CD14-positive monocyte (primary cell): ENCODE measurements at regions not wholly inside any gene's neighbourhood (a gene's known extent, or its start where the extent isn't known, plus 50 kb on each side); places are given as distances from the start of the nearest gene placed in this dataset.

Experiments
- DNase-seq, 3 donors: peaks; one replicate each; pipeline ENCODE4 v3.0.0-alpha.2; 2011 to 2022
- H2AFZ ChIP-seq: 2 replicates; pipeline ENCODE4 v1.6.0; 2012; ENCODE audit warnings: mild to moderate bottlenecking, low read depth, low read length, inconsistent platforms; ENCODE audit not compliant: insufficient read depth, poor library complexity, severe bottlenecking
- H3K27ac ChIP-seq, 2 donors: 1 replicate in 1 of 2; 2 replicates in 1 of 2; pipeline ENCODE4 v1.5.1; 2012 to 2013; ENCODE audit warnings: low read length in 2 of 2, control low read depth in 1 of 2, inconsistent platforms in 1 of 2, low read depth in 1 of 2, mild to moderate bottlenecking in 1 of 2
- H3K27me3 ChIP-seq, 2 donors: one replicate each; pipeline versions ENCODE4 v1.6.0 to v1.6.1; 2011 to 2013; ENCODE audit warnings: low read length in 2 of 2; ENCODE audit not compliant: control insufficient read depth in 2 of 2, insufficient read depth in 2 of 2
- H3K36me3 ChIP-seq, 2 donors: replicated peaks in 1 of 2; 1 replicate in 1 of 2; 2 replicates in 1 of 2; pipeline versions ENCODE4 v1.5.1 to v1.6.1; 2012 to 2013; ENCODE audit warnings: low read length in 2 of 2, control low read depth in 1 of 2, inconsistent platforms in 1 of 2, mild to moderate bottlenecking in 1 of 2; ENCODE audit not compliant: insufficient read depth in 2 of 2, control insufficient read depth in 1 of 2
- H3K4me1 ChIP-seq, 2 donors: 1 replicate in 1 of 2; 2 replicates in 1 of 2; pipeline versions ENCODE4 v1.5.1 to v1.6.1; 2012 to 2013; ENCODE audit warnings: low read length in 2 of 2, control low read depth in 1 of 2, inconsistent platforms in 1 of 2, mild to moderate bottlenecking in 1 of 2, moderate library complexity in 1 of 2; ENCODE audit not compliant: insufficient read depth in 2 of 2, control insufficient read depth in 1 of 2
- H3K4me2 ChIP-seq: replicated peaks from 2 replicates; pipeline ENCODE3; 2012; ENCODE audit warnings: low read length, moderate library complexity, mild to moderate bottlenecking; ENCODE audit not compliant: poor library complexity, severe bottlenecking; ENCODE audit errors: extremely low read depth
- H3K4me3 ChIP-seq, 3 experiments: fragments of 200-600 bp in 1 of 3; sonication (generic) in 1 of 3; replicated peaks in 1 of 3; 1 replicate in 2 of 3; 2 replicates in 1 of 3; pipeline ENCODE4 v1.5.1; 2011 to 2013; ENCODE audit warnings: low read length in 3 of 3, mild to moderate bottlenecking in 3 of 3, control low read depth in 2 of 3, low read depth in 2 of 3, inconsistent platforms in 1 of 3, moderate library complexity in 1 of 3
- H3K79me2 ChIP-seq: 2 replicates; pipeline ENCODE4 v1.6.0; 2012; ENCODE audit warnings: mild to moderate bottlenecking, control low read depth, inconsistent platforms, low read length, moderate library complexity; ENCODE audit not compliant: insufficient read depth
- H3K9ac ChIP-seq: 2 replicates; pipeline ENCODE4 v1.6.0; 2017; ENCODE audit warnings: low read length, mild to moderate bottlenecking; ENCODE audit not compliant: insufficient read depth, poor library complexity, severe bottlenecking
- H3K9me3 ChIP-seq, 2 donors: replicated peaks in 1 of 2; 1 replicate in 1 of 2; 2 replicates in 1 of 2; pipeline versions ENCODE4 v1.5.1 to v1.6.1; 2012 to 2013; ENCODE audit warnings: low read length in 2 of 2, control low read depth in 1 of 2; ENCODE audit not compliant: control insufficient read depth in 1 of 2, insufficient read depth in 1 of 2
- H4K20me1 ChIP-seq: 2 replicates; pipeline ENCODE4 v1.6.0; 2012; ENCODE audit warnings: mild to moderate bottlenecking, low read length, control low read depth, moderate library complexity; ENCODE audit not compliant: insufficient read depth
- H3K27ac Mint-ChIP-seq, 7 donors: one replicate each; pipeline ENCODE4 v1.8.0; 2020; ENCODE audit warnings: mild to moderate bottlenecking in 7 of 7, mixed read lengths in 7 of 7, moderate library complexity in 6 of 7, inconsistent platforms in 2 of 7
- H3K27me3 Mint-ChIP-seq, 3 donors: one replicate each; pipeline ENCODE4 v1.8.0; 2021 to 2022; ENCODE audit warnings: low read depth in 3 of 3, mild to moderate bottlenecking in 3 of 3, mixed read lengths in 3 of 3, moderate library complexity in 3 of 3, inconsistent platforms in 1 of 3
- H3K36me3 Mint-ChIP-seq, 2 donors: one replicate each; pipeline ENCODE4 v1.8.0; 2020; ENCODE audit warnings: mixed read lengths in 2 of 2, inconsistent platforms in 1 of 2, mild to moderate bottlenecking in 1 of 2
- H3K4me1 Mint-ChIP-seq: one replicate; pipeline ENCODE4 v1.8.0; 2020; ENCODE audit warnings: mild to moderate bottlenecking, mixed read lengths
- H3K4me3 Mint-ChIP-seq, 2 donors: one replicate each; pipeline ENCODE4 v1.8.0; 2020; ENCODE audit warnings: mild to moderate bottlenecking in 2 of 2, mixed read lengths in 2 of 2, moderate library complexity in 1 of 2
- H3K9me3 Mint-ChIP-seq, 7 donors: one replicate each; pipeline ENCODE4 v1.8.0; 2020 to 2022; ENCODE audit warnings: mixed read lengths in 7 of 7, mild to moderate bottlenecking in 6 of 7, moderate library complexity in 6 of 7, inconsistent platforms in 2 of 7
- WGBS: methylation state at CpG from one replicate; pipeline ENCODE4 v1.1.5; 2013; ENCODE audit warnings: missing lambda C conversion rate; ENCODE audit not compliant: insufficient coverage; 5-methylcytosine and 5-hydroxymethylcytosine counted together
- intact Hi-C, 2 donors: fragments of 100-400 bp; cut with micrococcal nuclease; formaldehyde crosslinking; loops; one replicate each; pipeline versions ENCODE4 v1.15.0 to v1.15.1; 2023
- TF ChIP-seq, protein P1 (sequence below): fragments of 200-600 bp; IDR thresholded peaks from one replicate; pipeline ENCODE4 v1.8.0; 2022; ENCODE audit warnings: antibody characterized with exemption, mild to moderate bottlenecking

DNA sequence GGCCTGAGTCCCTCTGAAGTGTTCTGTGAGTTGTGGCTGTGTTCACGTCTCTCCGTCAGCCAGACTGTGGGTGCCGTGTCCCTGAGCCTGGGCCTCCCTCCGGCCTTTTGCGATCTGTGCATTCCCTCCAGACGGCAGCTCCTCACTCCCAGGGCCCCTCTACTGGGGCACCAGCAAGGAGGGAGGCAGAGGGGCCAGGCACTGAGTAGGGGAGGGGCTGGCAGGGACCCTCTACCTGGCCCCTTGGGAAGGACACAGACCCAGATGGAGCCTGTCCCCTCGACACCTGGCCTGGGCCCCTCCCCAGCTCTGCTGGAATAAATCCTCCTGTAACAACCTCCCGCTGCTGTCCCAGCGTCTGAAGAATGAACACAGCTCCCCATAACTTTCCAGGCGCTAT lies 110.0 kb upstream of the NKX1-1 start:
- Mint-ChIP-seq H3K27ac (no peak overlapping the region), H3K4me1 (no peaks in the 10 kb centered on the region), H3K27me3 (peaks cover 10 to 30% (median 11%) of the 10 kb centered on the region in 3 donors), H3K4me3 (no peak overlapping the region), H3K36me3 (no peaks in the 10 kb centered on the region), H3K9me3 (peaks cover 0 to 7% (median 0%) of the 10 kb centered on the region in 7 donors)
- H3K27me3 ChIP-seq, result peaks cover 0 to 12% of the 10 kb centered on the region in 2 donors
- no peak overlapping the region for H2AFZ ChIP-seq
- H3K4me2 ChIP-seq, result no peak overlapping the region
- H3K27ac ChIP-seq, result no peak overlapping the region
- 100% methylated on average over 2 of the region's 10 CpGs for WGBS
- no peak overlapping the region for H3K4me3 ChIP-seq
- H3K36me3 ChIP-seq, result no peaks in the 10 kb centered on the region
- H3K9me3 ChIP-seq, result peaks cover 0 to 4% of the 10 kb centered on the region in 2 donors
- intact Hi-C loops, result no loop called here
- TF ChIP-seq, protein P1, sequence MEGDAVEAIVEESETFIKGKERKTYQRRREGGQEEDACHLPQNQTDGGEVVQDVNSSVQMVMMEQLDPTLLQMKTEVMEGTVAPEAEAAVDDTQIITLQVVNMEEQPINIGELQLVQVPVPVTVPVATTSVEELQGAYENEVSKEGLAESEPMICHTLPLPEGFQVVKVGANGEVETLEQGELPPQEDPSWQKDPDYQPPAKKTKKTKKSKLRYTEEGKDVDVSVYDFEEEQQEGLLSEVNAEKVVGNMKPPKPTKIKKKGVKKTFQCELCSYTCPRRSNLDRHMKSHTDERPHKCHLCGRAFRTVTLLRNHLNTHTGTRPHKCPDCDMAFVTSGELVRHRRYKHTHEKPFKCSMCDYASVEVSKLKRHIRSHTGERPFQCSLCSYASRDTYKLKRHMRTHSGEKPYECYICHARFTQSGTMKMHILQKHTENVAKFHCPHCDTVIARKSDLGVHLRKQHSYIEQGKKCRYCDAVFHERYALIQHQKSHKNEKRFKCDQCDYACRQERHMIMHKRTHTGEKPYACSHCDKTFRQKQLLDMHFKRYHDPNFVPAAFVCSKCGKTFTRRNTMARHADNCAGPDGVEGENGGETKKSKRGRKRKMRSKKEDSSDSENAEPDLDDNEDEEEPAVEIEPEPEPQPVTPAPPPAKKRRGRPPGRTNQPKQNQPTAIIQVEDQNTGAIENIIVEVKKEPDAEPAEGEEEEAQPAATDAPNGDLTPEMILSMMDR, result no peak
- no peak for DNase-seq
- H3K79me2 ChIP-seq, result no peaks in the 10 kb centered on the region
- H3K9ac ChIP-seq, result no peak overlapping the region
- H4K20me1 ChIP-seq, result no peaks in the 10 kb centered on the region
- peaks cover 0 to 6% of the 10 kb centered on the region in 2 donors for H3K4me1 ChIP-seq

DNA sequence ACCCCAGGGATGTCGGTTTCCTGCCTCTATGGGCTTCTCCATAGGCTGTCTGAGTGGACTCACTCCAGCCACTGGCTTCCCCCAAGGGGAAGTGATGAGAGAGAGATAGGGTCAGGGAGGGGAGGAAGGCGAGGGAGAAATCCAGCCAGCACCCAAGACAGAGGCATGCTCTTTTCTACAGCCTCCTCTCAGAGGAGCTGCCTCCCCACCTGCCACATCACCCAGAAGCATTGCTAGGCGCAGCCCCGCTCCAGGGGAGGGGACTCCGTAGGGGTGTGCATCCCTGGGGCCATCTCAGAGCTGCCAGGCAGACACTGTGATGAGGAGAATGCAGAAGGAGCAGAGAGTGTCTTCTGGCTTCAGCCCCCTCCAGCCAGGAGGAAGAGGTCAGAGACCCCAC lies 109.5 kb upstream of the NKX1-1 start:
- Mint-ChIP-seq H3K27ac (no peak overlapping the region), H3K9me3 (peaks cover 0 to 4% (median 0%) of the 10 kb centered on the region in 7 donors), H3K4me1 (no peaks in the 10 kb centered on the region), H3K27me3 (peaks cover 8 to 27% (median 10%) of the 10 kb centered on the region in 3 donors), H3K36me3 (no peaks in the 10 kb centered on the region), H3K4me3 (no peak overlapping the region)
- 100% methylated on average over 1 of the region's 5 CpGs for WGBS
- intact Hi-C loops, result no loop called here
- peaks cover 0 to 11% of the 10 kb centered on the region in 2 donors for H3K27me3 ChIP-seq
- peaks cover 0 to 6% of the 10 kb centered on the region in 2 donors for H3K4me1 ChIP-seq
- no peak overlapping the region for H2AFZ ChIP-seq
- H3K9me3 ChIP-seq, result peaks cover 0 to 4% of the 10 kb centered on the region in 2 donors
- H3K79me2 ChIP-seq, result no peaks in the 10 kb centered on the region
- no peaks in the 10 kb centered on the region for H4K20me1 ChIP-seq
- no peak for DNase-seq
- no peaks in the 10 kb centered on the region for H3K36me3 ChIP-seq
- no peak overlapping the region for H3K9ac ChIP-seq
- H3K4me2 ChIP-seq, result no peak overlapping the region
- TF ChIP-seq, protein P1, result no peak
- no peak overlapping the region for H3K27ac ChIP-seq
- no peak overlapping the region for H3K4me3 ChIP-seq
